ENCODE measurements at regions not wholly inside any gene's neighbourhood (a gene's known extent, or its start where the extent isn't known, plus 50 kb on each side); places are given as distances from the start of the nearest gene placed in this dataset.
A peak's percentile ranks its signal among the peaks of the same experiment; 100 is the strongest.
"Not testable (repeated sequence)": the region's sequence is repeated elsewhere in the genome, so short reads cannot be mapped to it uniquely, and the experiment has no call there.

GRCh38 chrX:25878806-25879205 is 259.3 kb upstream of the MAGEB18 start:
- Histone ChIP-seq H3K4me3 (no peak overlapping the region), H3K27ac (no peak overlapping the region), H3K4me1 (replicated peaks in 1 of 2) (no peaks in the 10 kb centered on the region)
- 0 to 86% (median 38%) methylated on average over 1 of the region's 1 CpG; no CpG with 5 or more reads in 5 of the 10 experiments for WGBS, 10 experiments
- no peak for ATAC-seq (replicated peaks in 6 of 8)
- in situ Hi-C loops (cut with MboI; ENCODE audit: low pct_unique_long_range_greater_than_20kb in 2 of 9, low sequenced_read_pairs in 9 of 9, unreplicated experiment in 9 of 9): no loop called here

GRCh38 chrX:25882503-25882902 is 255.6 kb upstream of the MAGEB18 start:
- H3K27ac ChIP-seq; H3K4me1 ChIP-seq (replicated peaks in 1 of 2); H3K4me3 ChIP-seq; ATAC-seq (replicated peaks in 6 of 8); in situ Hi-C loops (cut with MboI; ENCODE audit: low pct_unique_long_range_greater_than_20kb in 2 of 9, low sequenced_read_pairs in 9 of 9, unreplicated experiment in 9 of 9): not testable (repeated sequence)
- 20% methylated on average over 1 of the region's 5 CpGs; no CpG with 5 or more reads in 9 of the 10 experiments for WGBS, 10 experiments

GRCh38 chrX:25897758-25898157 is 240.4 kb upstream of the MAGEB18 start:
- WGBS, 10 experiments: 14 to 100% (median 93%) methylated on average over 1 to 4 of the region's 4 CpGs; no CpG with 5 or more reads in 7 of the 10 experiments
- Histone ChIP-seq H3K27ac (no peak overlapping the region), H3K4me1 (replicated peaks in 1 of 2) (no peaks in the 10 kb centered on the region), H3K4me3 (no peak overlapping the region)
- no peak for ATAC-seq (replicated peaks in 6 of 8)
- in situ Hi-C loops (cut with MboI; ENCODE audit: low pct_unique_long_range_greater_than_20kb in 2 of 9, low sequenced_read_pairs in 9 of 9, unreplicated experiment in 9 of 9): no loop called here

- H3K4me3 ChIP-seq; in situ Hi-C loops (cut with MboI; ENCODE audit: low pct_unique_long_range_greater_than_20kb in 2 of 9, low sequenced_read_pairs in 9 of 9, unreplicated experiment in 9 of 9); ATAC-seq (replicated peaks in 6 of 8); H3K27ac ChIP-seq; H3K4me1 ChIP-seq (replicated peaks in 1 of 2): not testable (repeated sequence)
- no CpG with 5 or more reads among the region's 30 CpGs for WGBS, 10 experiments
Measured at GRCh38 chrX:25905728-25906127, 232.4 kb upstream of the MAGEB18 start.

GRCh38 chrX:25925946-25926345 is 212.2 kb upstream of the MAGEB18 start:
- Histone ChIP-seq H3K4me1 (replicated peaks in 1 of 2) (no peaks in the 10 kb centered on the region), H3K27ac (no peak overlapping the region), H3K4me3 (no peak overlapping the region)
- 0 to 100% (median 54%) methylated on average over 1 to 3 of the region's 3 CpGs; no CpG with 5 or more reads in 2 of the 10 experiments for WGBS, 10 experiments
- in situ Hi-C loops (cut with MboI; ENCODE audit: low pct_unique_long_range_greater_than_20kb in 2 of 9, low sequenced_read_pairs in 9 of 9, unreplicated experiment in 9 of 9): no loop called here
- ATAC-seq (replicated peaks in 6 of 8): no peak

GRCh38 chrX:25928316-25928715 is 209.8 kb upstream of the MAGEB18 start:
- in situ Hi-C loops (cut with MboI; ENCODE audit: low pct_unique_long_range_greater_than_20kb in 2 of 9, low sequenced_read_pairs in 9 of 9, unreplicated experiment in 9 of 9): no loop called here
- 85% methylated on average over 4 of the region's 5 CpGs; no CpG with 5 or more reads in 9 of the 10 experiments for WGBS, 10 experiments
- H3K4me3 ChIP-seq: no peak overlapping the region
- ATAC-seq (replicated peaks in 6 of 8): no peak
- no peaks in the 10 kb centered on the region for H3K4me1 ChIP-seq (replicated peaks in 1 of 2)
- no peak overlapping the region for H3K27ac ChIP-seq

GRCh38 chrX:25941087-25941486 is 197.1 kb upstream of the MAGEB18 start:
- H3K4me1 ChIP-seq (replicated peaks in 1 of 2): no peaks in the 10 kb centered on the region
- ATAC-seq (replicated peaks in 6 of 8): no peak
- H3K27ac ChIP-seq: no peak overlapping the region
- 0 to 40% (median 16%) methylated on average over 1 to 2 of the region's 2 CpGs; no CpG with 5 or more reads in 6 of the 10 experiments for WGBS, 10 experiments
- in situ Hi-C loops (cut with MboI; ENCODE audit: low pct_unique_long_range_greater_than_20kb in 2 of 9, low sequenced_read_pairs in 9 of 9, unreplicated experiment in 9 of 9): no loop called here
- H3K4me3 ChIP-seq: no peak overlapping the region

- in situ Hi-C loops (cut with MboI; ENCODE audit: low pct_unique_long_range_greater_than_20kb in 2 of 9, low sequenced_read_pairs in 9 of 9, unreplicated experiment in 9 of 9): no loop called here
- ATAC-seq (replicated peaks in 6 of 8): no peak
- Histone ChIP-seq H3K27ac (no peak overlapping the region), H3K4me1 (replicated peaks in 1 of 2) (no peaks in the 10 kb centered on the region), H3K4me3 (no peak overlapping the region)
- 7 to 100% (median 41%) methylated on average over 1 to 4 of the region's 4 CpGs; no CpG with 5 or more reads in 3 of the 10 experiments for WGBS, 10 experiments
Measured at GRCh38 chrX:25941559-25942250, 196.4 kb upstream of the MAGEB18 start.

- 10 to 40% (median 22%) methylated on average over 1 to 11 of the region's 12 CpGs; no CpG with 5 or more reads in 6 of the 10 experiments for WGBS, 10 experiments
- in situ Hi-C loops (cut with MboI; ENCODE audit: low pct_unique_long_range_greater_than_20kb in 2 of 9, low sequenced_read_pairs in 9 of 9, unreplicated experiment in 9 of 9): no loop called here
- Histone ChIP-seq H3K4me3 (no peak overlapping the region), H3K4me1 (replicated peaks in 1 of 2) (no peaks in the 10 kb centered on the region), H3K27ac (no peak overlapping the region)
- peak in 1 of 8 experiments; percentile 59 for ATAC-seq (replicated peaks in 6 of 8)
Measured at GRCh38 chrX:25968920-25969319, 169.2 kb upstream of the MAGEB18 start.

- no peak overlapping the region for H3K4me3 ChIP-seq
- H3K4me1 ChIP-seq (replicated peaks in 1 of 2): no peaks in the 10 kb centered on the region
- 53% methylated on average over 4 of the region's 10 CpGs; no CpG with 5 or more reads in 9 of the 10 experiments for WGBS, 10 experiments
- in situ Hi-C loops (cut with MboI; ENCODE audit: low pct_unique_long_range_greater_than_20kb in 2 of 9, low sequenced_read_pairs in 9 of 9, unreplicated experiment in 9 of 9): no loop called here
- ATAC-seq (replicated peaks in 6 of 8): no peak
- H3K27ac ChIP-seq: no peak overlapping the region
Measured at GRCh38 chrX:25976683-25977310, 161.3 kb upstream of the MAGEB18 start.

- ATAC-seq (replicated peaks in 6 of 8): no peak
- Histone ChIP-seq H3K4me1 (replicated peaks in 1 of 2) (no peaks in the 10 kb centered on the region), H3K4me3 (no peak overlapping the region), H3K27ac (no peak overlapping the region)
- in situ Hi-C loops (cut with MboI; ENCODE audit: low pct_unique_long_range_greater_than_20kb in 2 of 9, low sequenced_read_pairs in 9 of 9, unreplicated experiment in 9 of 9): no loop called here
- WGBS, 10 experiments: 0 to 100% (median 54%) methylated on average over 1 of the region's 1 CpG; no CpG with 5 or more reads in 5 of the 10 experiments
Measured at GRCh38 chrX:25998687-25999086, 139.5 kb upstream of the MAGEB18 start.

GRCh38 chrX:26007462-26007861 is 130.7 kb upstream of the MAGEB18 start:
- in situ Hi-C loops (cut with MboI; ENCODE audit: low pct_unique_long_range_greater_than_20kb in 2 of 9, low sequenced_read_pairs in 9 of 9, unreplicated experiment in 9 of 9): no loop called here
- Histone ChIP-seq H3K4me3 (no peak overlapping the region), H3K27ac (no peak overlapping the region), H3K4me1 (replicated peaks in 1 of 2) (no peaks in the 10 kb centered on the region)
- 7 to 74% (median 34%) methylated on average over 1 to 2 of the region's 2 CpGs; no CpG with 5 or more reads in 4 of the 10 experiments for WGBS, 10 experiments
- no peak for ATAC-seq (replicated peaks in 6 of 8)

GRCh38 chrX:26008042-26008441 is 130.1 kb upstream of the MAGEB18 start:
- Histone ChIP-seq H3K4me3 (no peak overlapping the region), H3K27ac (no peak overlapping the region), H3K4me1 (replicated peaks in 1 of 2) (no peaks in the 10 kb centered on the region)
- WGBS, 10 experiments: 0 to 100% (median 20%) methylated on average over 1 to 2 of the region's 2 CpGs; no CpG with 5 or more reads in 5 of the 10 experiments
- in situ Hi-C loops (cut with MboI; ENCODE audit: low pct_unique_long_range_greater_than_20kb in 2 of 9, low sequenced_read_pairs in 9 of 9, unreplicated experiment in 9 of 9): no loop called here
- ATAC-seq (replicated peaks in 6 of 8): no peak
